Liver (tissue), 3 donors: ENCODE measurements at regions not wholly inside any gene's neighbourhood (a gene's known extent, or its start where the extent isn't known, plus 50 kb on each side); places are given as distances from the start of the nearest gene placed in this dataset.

Experiments used
- CTCF ChIP-seq: fragments of 150-350 bp; IDR thresholded peaks from 2 replicates; pipeline ENCODE4 v1.5.1; 2017; ENCODE audit warnings: improper control_type of control experiment, low read depth, low read length; ENCODE audit not compliant: missing input control
- FOXA2 ChIP-seq: IDR thresholded peaks from 2 replicates; pipeline ENCODE4 v1.6.1; 2016; ENCODE audit warnings: antibody characterized with exemption
- GABPA ChIP-seq, 2 donors: IDR thresholded peaks in 1 of 2; conservative IDR thresholded peaks in 1 of 2; 2 replicates each; pipeline ENCODE4 v1.6.1; 2016; ENCODE audit warnings: antibody characterized with exemption in 2 of 2, mild to moderate bottlenecking in 1 of 2, moderate library complexity in 1 of 2
- JUND ChIP-seq, 2 donors: IDR thresholded peaks; 2 replicates each; pipeline ENCODE4 v1.6.1; 2016; ENCODE audit warnings: antibody characterized with exemption in 2 of 2
- NR2F2 ChIP-seq: IDR thresholded peaks from 2 replicates; pipeline ENCODE4 v1.6.1; 2016; ENCODE audit warnings: antibody characterized with exemption
- RAD21 ChIP-seq, 2 donors: IDR thresholded peaks; 2 replicates each; pipeline ENCODE4 v1.6.1; 2016; ENCODE audit warnings: antibody characterized with exemption in 2 of 2, mild to moderate bottlenecking in 2 of 2
- SP1 ChIP-seq: IDR thresholded peaks from 2 replicates; pipeline ENCODE4 v1.6.1; 2018; ENCODE audit warnings: antibody characterized with exemption, mild to moderate bottlenecking
- TAF1 ChIP-seq: conservative IDR thresholded peaks from 2 replicates; pipeline ENCODE4 v1.6.1; 2016; ENCODE audit warnings: antibody characterized with exemption, mild to moderate bottlenecking
- YY1 ChIP-seq: IDR thresholded peaks from 2 replicates; pipeline ENCODE4 v1.6.1; 2016; ENCODE audit warnings: antibody characterized with exemption, mild to moderate bottlenecking
- TF ChIP-seq, protein P1 (sequence below): IDR thresholded peaks from 2 replicates; pipeline ENCODE4 v1.6.1; 2016; ENCODE audit warnings: antibody characterized with exemption, mild to moderate bottlenecking
- TF ChIP-seq, protein P2 (sequence below): IDR thresholded peaks from 2 replicates; pipeline ENCODE4 v1.6.1; 2016; ENCODE audit warnings: antibody characterized with exemption
- donor health status: healthy.
- donor health status: healthy.

GRCh38 chr3:28758115-28758514, 409.5 kb upstream of the AZI2 start:
- TF ChIP-seq, protein P1, sequence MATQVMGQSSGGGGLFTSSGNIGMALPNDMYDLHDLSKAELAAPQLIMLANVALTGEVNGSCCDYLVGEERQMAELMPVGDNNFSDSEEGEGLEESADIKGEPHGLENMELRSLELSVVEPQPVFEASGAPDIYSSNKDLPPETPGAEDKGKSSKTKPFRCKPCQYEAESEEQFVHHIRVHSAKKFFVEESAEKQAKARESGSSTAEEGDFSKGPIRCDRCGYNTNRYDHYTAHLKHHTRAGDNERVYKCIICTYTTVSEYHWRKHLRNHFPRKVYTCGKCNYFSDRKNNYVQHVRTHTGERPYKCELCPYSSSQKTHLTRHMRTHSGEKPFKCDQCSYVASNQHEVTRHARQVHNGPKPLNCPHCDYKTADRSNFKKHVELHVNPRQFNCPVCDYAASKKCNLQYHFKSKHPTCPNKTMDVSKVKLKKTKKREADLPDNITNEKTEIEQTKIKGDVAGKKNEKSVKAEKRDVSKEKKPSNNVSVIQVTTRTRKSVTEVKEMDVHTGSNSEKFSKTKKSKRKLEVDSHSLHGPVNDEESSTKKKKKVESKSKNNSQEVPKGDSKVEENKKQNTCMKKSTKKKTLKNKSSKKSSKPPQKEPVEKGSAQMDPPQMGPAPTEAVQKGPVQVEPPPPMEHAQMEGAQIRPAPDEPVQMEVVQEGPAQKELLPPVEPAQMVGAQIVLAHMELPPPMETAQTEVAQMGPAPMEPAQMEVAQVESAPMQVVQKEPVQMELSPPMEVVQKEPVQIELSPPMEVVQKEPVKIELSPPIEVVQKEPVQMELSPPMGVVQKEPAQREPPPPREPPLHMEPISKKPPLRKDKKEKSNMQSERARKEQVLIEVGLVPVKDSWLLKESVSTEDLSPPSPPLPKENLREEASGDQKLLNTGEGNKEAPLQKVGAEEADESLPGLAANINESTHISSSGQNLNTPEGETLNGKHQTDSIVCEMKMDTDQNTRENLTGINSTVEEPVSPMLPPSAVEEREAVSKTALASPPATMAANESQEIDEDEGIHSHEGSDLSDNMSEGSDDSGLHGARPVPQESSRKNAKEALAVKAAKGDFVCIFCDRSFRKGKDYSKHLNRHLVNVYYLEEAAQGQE, result no peak
- TF ChIP-seq CTCF (no peak), SP1 (no peak), TAF1 (no peak), JUND (IDR thresholded peaks at IDR 0.05) (no peak), RAD21 (IDR thresholded peaks at IDR 0.05) (no peak), GABPA (IDR thresholded peaks at IDR 0.05 in 1 of 2, conservative IDR thresholded peaks at IDR 0.05 in 1 of 2) (no peak), YY1 (no peak), NR2F2 (no peak), FOXA2 (no peak)
- TF ChIP-seq, protein P2, sequence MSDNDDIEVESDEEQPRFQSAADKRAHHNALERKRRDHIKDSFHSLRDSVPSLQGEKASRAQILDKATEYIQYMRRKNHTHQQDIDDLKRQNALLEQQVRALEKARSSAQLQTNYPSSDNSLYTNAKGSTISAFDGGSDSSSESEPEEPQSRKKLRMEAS, result no peak
